Endothelial cell of umbilical vein (primary cell): ENCODE measurements at regions not wholly inside any gene's neighbourhood (a gene's known extent, or its start where the extent isn't known, plus 50 kb on each side); places are given as distances from the start of the nearest gene placed in this dataset.

Experiments used
- BruUV-seq: library from RNA; stranded (reverse); fragments of 400-500 nt; replicated peaks from 2 replicates; lab custom pipeline; 2021; lab: Mats Ljungman, UMichigan
- CTCF ChIA-PET: fragments of 300-600, 350-600 bp; sonication (Branson Sonifier 250); formaldehyde crosslinking; loops from one replicate; lab custom pipeline; 2021; ENCODE audit warnings: antibody characterized with exemption, inconsistent platforms; lab: Charles Lee
- POLR2A ChIA-PET: fragments of 300-600, 350-600 bp; sonication (Branson Sonifier 250); formaldehyde crosslinking; loops from one replicate; lab custom pipeline; 2021; ENCODE audit warnings: antibody characterized with exemption, inconsistent platforms; lab: Charles Lee
- DNase-seq: peaks from one replicate; pipeline ENCODE4 v3.0.0-alpha.2; 2011; ENCODE audit warnings: low read depth, low spot score
- FAIRE-seq: peaks from 2 replicates; lab custom pipeline; 2011; peaks lifted over from hg19 to GRCh38; lab: Jason Lieb, UNC
- H2AFZ ChIP-seq: 2 replicates; pipeline ENCODE4 v1.6.0; 2012; ENCODE audit warnings: low read depth, low read length, control low read depth, inconsistent platforms
- H3K27ac ChIP-seq: 2 replicates; pipeline ENCODE4 v1.5.1; 2011; ENCODE audit warnings: low read depth, mild to moderate bottlenecking, control low read depth, low read length, moderate library complexity; ENCODE audit not compliant: insufficient read depth
- H3K27me3 ChIP-seq, 2 experiments: 2 replicates each; pipeline versions ENCODE4 v1.6.0 to v1.6.1; 2011; ENCODE audit warnings: low read length in 2 of 2, mixed read lengths in 1 of 2; ENCODE audit not compliant: control insufficient read depth in 2 of 2, insufficient read depth in 2 of 2
- H3K36me3 ChIP-seq, 2 experiments: 2 replicates in 1 of 2; 3 replicates in 1 of 2; pipeline ENCODE4 v1.5.1; 2011; ENCODE audit warnings: low read length in 2 of 2, mild to moderate bottlenecking in 1 of 2, moderate library complexity in 1 of 2; ENCODE audit not compliant: control insufficient read depth in 2 of 2, insufficient read depth in 2 of 2; ENCODE audit errors: extremely low read depth in 1 of 2
- H3K4me1 ChIP-seq: 3 replicates; pipeline ENCODE4 v1.5.1; 2011; ENCODE audit warnings: mild to moderate bottlenecking, low read length; ENCODE audit not compliant: control insufficient read depth, insufficient read depth; ENCODE audit errors: extremely low read depth
- H3K4me2 ChIP-seq: 2 replicates; pipeline ENCODE4 v1.6.1; 2011; ENCODE audit warnings: low read length, control low read depth, mixed read lengths; ENCODE audit not compliant: insufficient read depth
- H3K4me3 ChIP-seq, 3 experiments: fragments of 200-600 bp in 1 of 3; sonication (generic), shearing (Covaris generic) in 1 of 3; replicated peaks in 1 of 3; 2 replicates each; pipeline ENCODE4 v1.5.1; 2011 to 2016; ENCODE audit warnings: control low read depth in 3 of 3, low read length in 3 of 3, mild to moderate bottlenecking in 2 of 3, inconsistent platforms in 1 of 3, low read depth in 1 of 3, moderate library complexity in 1 of 3; ENCODE audit not compliant: insufficient read depth in 1 of 3
- H3K79me2 ChIP-seq: 2 replicates; pipeline ENCODE4 v1.6.0; 2012; ENCODE audit warnings: low read length, inconsistent platforms; ENCODE audit not compliant: control insufficient read depth, insufficient read depth
- H3K9ac ChIP-seq: replicated peaks from 2 replicates; pipeline ENCODE3; 2011; ENCODE audit warnings: low read length, control low read depth; ENCODE audit not compliant: insufficient read depth; ENCODE audit errors: extremely low read depth
- H3K9me1 ChIP-seq: replicated peaks from 3 replicates; pipeline ENCODE4 v1.6.0; 2011; ENCODE audit warnings: mild to moderate bottlenecking, low read length; ENCODE audit not compliant: control insufficient read depth, insufficient read depth; ENCODE audit errors: extremely low read depth
- H3K9me3 ChIP-seq: replicated peaks from 2 replicates; pipeline ENCODE4 v1.5.1; 2012; ENCODE audit warnings: low read length, inconsistent platforms; ENCODE audit not compliant: control insufficient read depth, insufficient read depth
- H4K20me1 ChIP-seq: replicated peaks from 2 replicates; pipeline ENCODE3; 2011; ENCODE audit warnings: mild to moderate bottlenecking, low read length; ENCODE audit not compliant: control insufficient read depth, insufficient read depth; ENCODE audit errors: extremely low read depth
- EZH2 ChIP-seq: IDR thresholded peaks from 2 replicates; pipeline ENCODE4 v1.6.1; 2012; ENCODE audit warnings: borderline replicate concordance, low read depth, mild to moderate bottlenecking, moderate library complexity, low read length, inconsistent platforms; ENCODE audit not compliant: severe bottlenecking
- FOS ChIP-seq: IDR thresholded peaks from 2 replicates; pipeline ENCODE4 v1.6.1; 2011; ENCODE audit warnings: mild to moderate bottlenecking, low read length, moderate library complexity, borderline replicate concordance; ENCODE audit not compliant: insufficient read depth
- GATA2 ChIP-seq: IDR thresholded peaks from 2 replicates; pipeline ENCODE4 v1.7.0; 2011; ENCODE audit warnings: low read depth, mild to moderate bottlenecking, moderate library complexity, mixed read lengths, low read length; ENCODE audit not compliant: insufficient read length, insufficient read depth
- JUN ChIP-seq: IDR thresholded peaks from 2 replicates; pipeline ENCODE4 v1.6.1; 2011; ENCODE audit warnings: borderline replicate concordance, low read depth; ENCODE audit not compliant: insufficient read length, insufficient read depth
- MYC ChIP-seq: IDR thresholded peaks from one replicate; pipeline ENCODE4 v1.6.1; 2011; ENCODE audit warnings: mild to moderate bottlenecking, low read depth, low read length
- POLR2A ChIP-seq: IDR thresholded peaks from 2 replicates; pipeline ENCODE4 v1.6.1; 2012; ENCODE audit warnings: low read depth, mild to moderate bottlenecking, control low read depth, low read length
- POLR2AphosphoS5 ChIP-seq: IDR thresholded peaks from 2 replicates; pipeline ENCODE4 v1.6.1; 2012; ENCODE audit warnings: low read depth, mild to moderate bottlenecking, control low read depth, low read length, moderate library complexity; ENCODE audit not compliant: insufficient read depth
- dilution Hi-C: fragments of 300-500 bp; cut with MboI; formaldehyde crosslinking; loops from one replicate; pipeline ENCODE4 v1.15.0; 2019; ENCODE audit warnings: low sequenced_read_pairs; ENCODE audit not compliant: extremely low pct_ligation_motif_present
- intact Hi-C: fragments of 100-400 bp; cut with micrococcal nuclease; formaldehyde crosslinking; loops from one replicate; pipeline ENCODE4 v1.10.0; 2022
- TF ChIP-seq, protein P1 (sequence below), 2 donors: IDR thresholded peaks; 1 replicate in 1 of 2; 2 replicates in 1 of 2; pipeline ENCODE4 v1.5.1; 2011; ENCODE audit warnings: low read length in 2 of 2, mild to moderate bottlenecking in 2 of 2, moderate library complexity in 2 of 2, control low read depth in 1 of 2, inconsistent platforms in 1 of 2, low read depth in 1 of 2; ENCODE audit not compliant: insufficient read depth in 1 of 2; ENCODE audit errors: extremely low read depth in 1 of 2
- TF ChIP-seq, protein P2 (sequence below): IDR thresholded peaks from 2 replicates; pipeline ENCODE4 v1.6.1; 2011; ENCODE audit not compliant: insufficient read depth, insufficient read length

DNA sequence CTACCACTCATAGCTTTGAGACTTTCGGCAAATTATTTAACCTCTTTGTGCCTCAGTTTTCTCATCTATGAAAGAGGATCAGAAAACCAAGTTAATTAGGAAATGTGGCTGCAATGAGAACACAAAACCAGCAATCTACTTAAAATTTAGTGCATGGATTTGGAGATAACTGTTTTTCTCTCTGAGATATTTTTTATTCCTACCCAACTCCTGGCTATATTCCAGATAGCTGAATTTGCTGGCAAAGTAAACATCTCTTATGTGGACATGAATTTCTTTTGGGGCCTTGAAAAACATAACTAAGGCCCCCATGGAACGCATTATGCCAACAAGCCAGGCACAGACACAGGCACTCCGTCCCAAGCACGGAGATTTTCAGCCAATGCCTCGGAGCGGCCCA, 53.4 kb upstream of the FOXN3 start:
- Histone ChIP-seq H3K36me3 (no peaks in the 10 kb centered on the region), H3K27ac (no peak overlapping the region), H3K79me2 (no peaks in the 10 kb centered on the region), H3K27me3 (no peaks in the 10 kb centered on the region), H2AFZ (no peak overlapping the region), H3K4me1 (no peaks in the 10 kb centered on the region), H3K9ac (no peak overlapping the region), H3K9me3 (no peaks in the 10 kb centered on the region), H3K4me2 (no peak overlapping the region), H3K9me1 (no peaks in the 10 kb centered on the region), H4K20me1 (no peaks in the 10 kb centered on the region), H3K4me3 (no peak overlapping the region)
- DNase-seq (no peak), FAIRE-seq (no peak)
- ChIA-PET POLR2A (no interaction called here), CTCF (no interaction called here)
- BruUV-seq, result no TSS peak
- dilution Hi-C loops (no loop called here), intact Hi-C loops (no loop called here)
- TF ChIP-seq MYC (no peak), EZH2 (no peak)

GRCh38 chr14:89469210-89470198, 52.5 kb upstream of the FOXN3 start:
- ChIA-PET CTCF (no interaction called here), POLR2A (no interaction called here)
- TF ChIP-seq, protein P1, sequence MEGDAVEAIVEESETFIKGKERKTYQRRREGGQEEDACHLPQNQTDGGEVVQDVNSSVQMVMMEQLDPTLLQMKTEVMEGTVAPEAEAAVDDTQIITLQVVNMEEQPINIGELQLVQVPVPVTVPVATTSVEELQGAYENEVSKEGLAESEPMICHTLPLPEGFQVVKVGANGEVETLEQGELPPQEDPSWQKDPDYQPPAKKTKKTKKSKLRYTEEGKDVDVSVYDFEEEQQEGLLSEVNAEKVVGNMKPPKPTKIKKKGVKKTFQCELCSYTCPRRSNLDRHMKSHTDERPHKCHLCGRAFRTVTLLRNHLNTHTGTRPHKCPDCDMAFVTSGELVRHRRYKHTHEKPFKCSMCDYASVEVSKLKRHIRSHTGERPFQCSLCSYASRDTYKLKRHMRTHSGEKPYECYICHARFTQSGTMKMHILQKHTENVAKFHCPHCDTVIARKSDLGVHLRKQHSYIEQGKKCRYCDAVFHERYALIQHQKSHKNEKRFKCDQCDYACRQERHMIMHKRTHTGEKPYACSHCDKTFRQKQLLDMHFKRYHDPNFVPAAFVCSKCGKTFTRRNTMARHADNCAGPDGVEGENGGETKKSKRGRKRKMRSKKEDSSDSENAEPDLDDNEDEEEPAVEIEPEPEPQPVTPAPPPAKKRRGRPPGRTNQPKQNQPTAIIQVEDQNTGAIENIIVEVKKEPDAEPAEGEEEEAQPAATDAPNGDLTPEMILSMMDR (IDR thresholded peaks at IDR 0.05; ENCODE audit: extremely low read depth in 1 of 2, insufficient read depth in 1 of 2, low read depth in 1 of 2, low read length in 2 of 2), result no peak
- TF ChIP-seq MYC, result no peak
- TF ChIP-seq POLR2A, result no peak
- TF ChIP-seq, protein P2, sequence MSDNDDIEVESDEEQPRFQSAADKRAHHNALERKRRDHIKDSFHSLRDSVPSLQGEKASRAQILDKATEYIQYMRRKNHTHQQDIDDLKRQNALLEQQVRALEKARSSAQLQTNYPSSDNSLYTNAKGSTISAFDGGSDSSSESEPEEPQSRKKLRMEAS, result no peak
- TF ChIP-seq EZH2, result no peak
- TF ChIP-seq FOS, result no peak
- no peak for TF ChIP-seq JUN
- no peak for TF ChIP-seq POLR2AphosphoS5
- TF ChIP-seq GATA2, result no peak
- H3K79me2 ChIP-seq, result no peaks in the 10 kb centered on the region
- H3K9ac ChIP-seq, result no peak overlapping the region
- no peak overlapping the region for H3K4me3 ChIP-seq
- no peaks in the 10 kb centered on the region for H4K20me1 ChIP-seq
- no TSS peak for BruUV-seq
- DNase-seq (no peak), FAIRE-seq (no peak)
- no peak overlapping the region for H2AFZ ChIP-seq
- no peaks in the 10 kb centered on the region for H3K4me1 ChIP-seq
- dilution Hi-C loops, result no loop called here
- no peak overlapping the region for H3K4me2 ChIP-seq
- H3K9me1 ChIP-seq, result no peaks in the 10 kb centered on the region
- H3K27me3 ChIP-seq, result no peaks in the 10 kb centered on the region
- no peak overlapping the region for H3K27ac ChIP-seq
- H3K36me3 ChIP-seq, result no peaks in the 10 kb centered on the region
- no peaks in the 10 kb centered on the region for H3K9me3 ChIP-seq
- intact Hi-C loops, result no loop called here
